ENCODE measurements at regions not wholly inside any gene's neighbourhood (a gene's known extent, or its start where the extent isn't known, plus 50 kb on each side); places are given as distances from the start of the nearest gene placed in this dataset.
A peak's percentile ranks its signal among the peaks of the same experiment; 100 is the strongest.

- no peak for DNase-seq
- in situ Hi-C loops (cut with HindIII; ENCODE audit: low pct_ligation_motif_present, low pct_unique_long_range_greater_than_20kb, low sequenced_read_pairs) = no loop called here
These were observed 74.2 kb upstream of the NLK start for GRCh38 chr17:27968206-27968732.

GRCh38 chr17:27970587-27970986, 71.9 kb upstream of the NLK start:
- no peak for DNase-seq
- in situ Hi-C loops (cut with HindIII; ENCODE audit: low pct_ligation_motif_present, low pct_unique_long_range_greater_than_20kb, low sequenced_read_pairs) = no loop called here

GRCh38 chr17:27973258-27974044, 69.0 kb upstream of the NLK start:
- in situ Hi-C loops (cut with HindIII; ENCODE audit: low pct_ligation_motif_present, low pct_unique_long_range_greater_than_20kb, low sequenced_read_pairs) = no loop called here
- no peak for DNase-seq

- in situ Hi-C loops (cut with HindIII; ENCODE audit: low pct_ligation_motif_present, low pct_unique_long_range_greater_than_20kb, low sequenced_read_pairs) = no loop called here
- no peak for DNase-seq
These were observed 68.4 kb upstream of the NLK start for GRCh38 chr17:27974045-27974436.

- in situ Hi-C loops (cut with HindIII; ENCODE audit: low pct_ligation_motif_present, low pct_unique_long_range_greater_than_20kb, low sequenced_read_pairs) = no loop called here
- DNase-seq = no peak
These were observed 67.8 kb upstream of the NLK start for GRCh38 chr17:27974531-27975145.

GRCh38 chr17:27975146-27976011, 67.1 kb upstream of the NLK start:
- in situ Hi-C loops (cut with HindIII; ENCODE audit: low pct_ligation_motif_present, low pct_unique_long_range_greater_than_20kb, low sequenced_read_pairs) = no loop called here
- no peak for DNase-seq

GRCh38 chr17:27976331-27976730, 66.1 kb upstream of the NLK start:
- in situ Hi-C loops (cut with HindIII; ENCODE audit: low pct_ligation_motif_present, low pct_unique_long_range_greater_than_20kb, low sequenced_read_pairs) = no loop called here
- peak; percentile 57 for DNase-seq

- no peak for DNase-seq
- in situ Hi-C loops (cut with HindIII; ENCODE audit: low pct_ligation_motif_present, low pct_unique_long_range_greater_than_20kb, low sequenced_read_pairs) = no loop called here
These were observed 64.5 kb upstream of the NLK start for GRCh38 chr17:27977751-27978688.

- in situ Hi-C loops (cut with HindIII; ENCODE audit: low pct_ligation_motif_present, low pct_unique_long_range_greater_than_20kb, low sequenced_read_pairs) = no loop called here
- DNase-seq = no peak
These were observed 63.7 kb upstream of the NLK start for GRCh38 chr17:27978689-27979175.

GRCh38 chr17:27980043-27980442, 62.4 kb upstream of the NLK start:
- peak; percentile 87 for DNase-seq

GRCh38 chr17:27981978-27982377, 60.5 kb upstream of the NLK start:
- in situ Hi-C loops (cut with HindIII; ENCODE audit: low pct_ligation_motif_present, low pct_unique_long_range_greater_than_20kb, low sequenced_read_pairs) = no loop called here
- DNase-seq = no peak

More at GRCh38 chr17:27980043-27980442, 62.4 kb upstream of the NLK start:
- in situ Hi-C loops (cut with HindIII; ENCODE audit: low pct_ligation_motif_present, low pct_unique_long_range_greater_than_20kb, low sequenced_read_pairs) = no loop called here

- DNase-seq = no peak
- in situ Hi-C loops (cut with HindIII; ENCODE audit: low pct_ligation_motif_present, low pct_unique_long_range_greater_than_20kb, low sequenced_read_pairs) = no loop called here
These were observed 59.8 kb upstream of the NLK start for GRCh38 chr17:27982688-27983087.

- DNase-seq = no peak
- in situ Hi-C loops (cut with HindIII; ENCODE audit: low pct_ligation_motif_present, low pct_unique_long_range_greater_than_20kb, low sequenced_read_pairs) = no loop called here
These were observed 58.6 kb upstream of the NLK start for GRCh38 chr17:27983853-27984252.

GRCh38 chr17:27984404-27984803, 58.1 kb upstream of the NLK start:
- DNase-seq = no peak
- in situ Hi-C loops (cut with HindIII; ENCODE audit: low pct_ligation_motif_present, low pct_unique_long_range_greater_than_20kb, low sequenced_read_pairs) = no loop called here

- no peak for DNase-seq
- in situ Hi-C loops (cut with HindIII; ENCODE audit: low pct_ligation_motif_present, low pct_unique_long_range_greater_than_20kb, low sequenced_read_pairs) = no loop called here
These were observed 57.7 kb upstream of the NLK start for GRCh38 chr17:27984816-27985215.

GRCh38 chr17:27985306-27985705, 57.2 kb upstream of the NLK start:
- in situ Hi-C loops (cut with HindIII; ENCODE audit: low pct_ligation_motif_present, low pct_unique_long_range_greater_than_20kb, low sequenced_read_pairs) = no loop called here
- DNase-seq = no peak

GRCh38 chr17:27985736-27986399, 56.6 kb upstream of the NLK start:
- no peak for DNase-seq
- in situ Hi-C loops (cut with HindIII; ENCODE audit: low pct_ligation_motif_present, low pct_unique_long_range_greater_than_20kb, low sequenced_read_pairs) = no loop called here
